ENCODE measurements at regions not wholly inside any gene's neighbourhood (a gene's known extent, or its start where the extent isn't known, plus 50 kb on each side); places are given as distances from the start of the nearest gene placed in this dataset.

GRCh38 chr1:80181418-80181817, 1174.9 kb upstream of the ADGRL4 start:
- Histone ChIP-seq H4K20me1 (replicated peaks in 1 of 2; ENCODE audit: control insufficient read depth in 1 of 2, insufficient read depth in 2 of 2, low read length in 2 of 2) (no peaks in the 10 kb centered on the region), H3K14ac (ENCODE audit: insufficient read length) (no peak overlapping the region), H4K5ac (ENCODE audit: insufficient read length, low read depth, low read length) (no peak overlapping the region), H3K79me1 (ENCODE audit: low read depth, low read length) (no peaks in the 10 kb centered on the region), H3K79me2 (ENCODE audit: control insufficient read depth in 1 of 2, insufficient read depth in 2 of 2, low read length in 2 of 2) (no peaks in the 10 kb centered on the region), H3K18ac (ENCODE audit: extremely low read depth, low read length) (no peak overlapping the region; the same call in 1 of the 2 replicates), H3K4me2 (ENCODE audit: insufficient read depth in 1 of 2, low read depth in 2 of 2, low read length in 2 of 2) (peak overlapping the region in 1 of 2 experiments; percentile 23; a peak in 1 of 4 replicates), H3K27me3 (replicated peaks in 1 of 4; ENCODE audit: control insufficient read depth in 3 of 4, extremely low read depth in 1 of 4, insufficient read depth in 3 of 4, low read length in 3 of 4) (no peaks in the 10 kb centered on the region), H2BK120ac (replicated peaks; ENCODE audit: low read depth, low read length) (no peak overlapping the region), H3K4me3 (ENCODE audit: extremely low read depth in 1 of 4, insufficient read depth in 2 of 4, low read depth in 3 of 4, low read length in 4 of 4) (no peak overlapping the region), H3K23me2 (ENCODE audit: low read depth, low read length) (no peaks in the 10 kb centered on the region), H2AFZ (ENCODE audit: low read length) (no peak overlapping the region), H3K36me3 (ENCODE audit: control insufficient read depth in 2 of 4, insufficient read depth in 4 of 4, low read length in 3 of 4) (no peaks in the 10 kb centered on the region), H4K91ac (replicated peaks; ENCODE audit: insufficient read length, low read length) (no peak overlapping the region), H3K9ac (replicated peaks in 1 of 4; ENCODE audit: extremely low read depth in 1 of 4, low read depth in 3 of 4, low read length in 3 of 4) (no peak overlapping the region), H2BK5ac (ENCODE audit: low read depth, low read length) (no peak overlapping the region), H3K4ac (replicated peaks; ENCODE audit: insufficient read length, low read depth, low read length) (no peak overlapping the region), H2BK15ac (ENCODE audit: low read length) (no peak overlapping the region), H2BK20ac (ENCODE audit: low read length) (no peak overlapping the region), H3K27ac (ENCODE audit: low read depth, low read length) (no peak overlapping the region), H3K9me3 (ENCODE audit: insufficient read depth in 2 of 2, low read depth in 1 of 2, low read length in 1 of 2) (no peaks in the 10 kb centered on the region), H2AK5ac (ENCODE audit: low read depth, low read length) (no peak overlapping the region), H3K23ac (ENCODE audit: insufficient read length) (no peak overlapping the region), H3K4me1 (replicated peaks in 1 of 4; ENCODE audit: control insufficient read depth in 3 of 4, insufficient read depth in 4 of 4, low read length in 3 of 4) (peaks cover 0 to 3% (median 1%) of the 10 kb centered on the region in 4 experiments; a peak in 2 of 7 replicates), H2BK12ac (ENCODE audit: low read depth, low read length) (no peak overlapping the region), H3K56ac (replicated peaks; ENCODE audit: insufficient read length, low read depth, low read length) (no peak overlapping the region), H4K8ac (ENCODE audit: extremely low read depth, insufficient read depth, low read length) (no peak overlapping the region)
- ChIA-PET CTCF (ENCODE audit: partially characterized antibody) (interaction anchor here (0.6 to 1.3 kb wide), 3 partner anchors 11 to 66 kb away, joined by 3 to 4 read pairs (median 3); no protein-coding TSS in a partner anchor), POLR2A (ENCODE audit: partially characterized antibody) (no interaction called here)
- FAIRE-seq (peak; percentile 60), DNase-seq (ENCODE audit: low read depth in 1 of 2, low spot score in 2 of 2) (peak in 1 of 2 experiments; percentile 3)
- no peak for TF ChIP-seq TEAD4 (IDR thresholded peaks at IDR 0.05; ENCODE audit: low read depth, low read length)

All from H1 (cell line).